ENCODE measurements at regions not wholly inside any gene's neighbourhood (a gene's known extent, or its start where the extent isn't known, plus 50 kb on each side); places are given as distances from the start of the nearest gene placed in this dataset.

GRCh38 chr1:224505454-224506093, 71.0 kb upstream of the WDR26 start:
- no peak for DNase-seq

DNA sequence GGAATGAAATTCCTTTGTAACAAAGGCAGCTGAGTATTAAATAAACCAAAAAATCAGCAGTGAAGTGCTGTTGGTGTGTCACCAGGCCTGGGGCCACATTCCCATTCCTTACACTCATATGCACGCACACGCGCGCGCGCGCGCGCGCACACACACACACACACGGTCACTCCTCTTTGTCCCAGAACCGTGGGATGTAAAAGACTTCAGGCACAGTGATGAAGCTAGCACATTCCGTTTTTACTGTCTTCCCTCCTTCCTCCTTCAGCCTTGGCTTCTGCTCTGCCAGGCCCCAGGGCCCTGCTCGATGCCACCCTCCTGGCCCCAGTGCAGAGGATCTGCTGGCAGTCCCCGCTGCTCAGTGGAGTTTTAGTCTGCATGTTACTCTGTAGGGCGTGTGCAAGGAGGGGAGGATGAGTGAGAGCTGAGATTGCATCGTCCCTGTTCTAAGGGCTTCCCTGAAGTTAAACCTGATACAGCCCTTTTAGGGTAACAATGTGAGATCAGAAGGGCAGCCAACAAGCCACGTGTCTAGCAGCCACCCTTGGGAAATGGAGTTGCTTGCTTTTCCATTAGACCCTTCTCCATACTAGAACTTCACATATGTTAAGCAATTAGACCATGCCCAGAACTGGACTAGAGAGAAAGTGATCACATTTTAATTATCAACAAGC, 71.7 kb upstream of the WDR26 start:
- no peak for DNase-seq

GRCh38 chr1:224507771-224508523, 73.3 kb upstream of the WDR26 start:
- DNase-seq = no peak

- DNase-seq = peak; percentile 15
Observed at GRCh38 chr1:224509907-224510306, 75.3 kb upstream of the WDR26 start.

DNA sequence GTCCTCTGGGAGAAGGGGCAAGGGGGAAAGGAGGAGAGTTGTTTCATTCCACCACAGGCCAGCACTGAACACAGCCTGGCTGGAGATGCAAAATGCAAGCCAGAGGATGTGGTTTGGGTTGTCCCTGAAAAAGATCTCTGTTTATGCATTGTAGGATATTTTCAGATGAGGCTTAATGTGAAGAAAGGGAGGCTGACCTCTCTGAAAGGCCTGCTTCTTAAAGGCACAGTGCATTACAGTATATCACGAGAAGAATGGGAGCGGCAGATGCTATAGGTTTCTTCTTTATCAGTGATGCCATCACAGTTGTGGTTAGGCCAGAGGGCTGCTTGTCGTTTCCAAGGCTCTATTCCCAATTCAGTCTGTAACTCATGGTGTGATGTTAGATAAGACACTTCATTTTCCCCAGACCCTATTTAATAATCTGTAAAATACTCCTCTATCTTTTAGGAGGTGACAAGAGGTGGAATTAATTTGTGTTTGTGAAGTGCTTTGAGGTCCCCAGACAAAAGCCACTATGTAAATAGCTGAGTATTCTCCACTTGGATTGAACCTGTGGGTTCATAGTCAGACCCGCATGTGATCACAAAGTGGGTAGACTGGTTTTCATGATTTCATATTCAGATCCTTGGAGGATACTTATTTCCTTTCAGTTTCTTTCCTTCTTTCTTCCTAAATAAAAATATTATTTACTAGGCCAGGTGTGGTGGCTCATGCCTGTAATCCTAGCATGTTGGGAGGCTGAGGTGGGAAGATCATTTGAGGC, 76.5 kb upstream of the WDR26 start:
- DNase-seq = peak; percentile 15

DNA sequence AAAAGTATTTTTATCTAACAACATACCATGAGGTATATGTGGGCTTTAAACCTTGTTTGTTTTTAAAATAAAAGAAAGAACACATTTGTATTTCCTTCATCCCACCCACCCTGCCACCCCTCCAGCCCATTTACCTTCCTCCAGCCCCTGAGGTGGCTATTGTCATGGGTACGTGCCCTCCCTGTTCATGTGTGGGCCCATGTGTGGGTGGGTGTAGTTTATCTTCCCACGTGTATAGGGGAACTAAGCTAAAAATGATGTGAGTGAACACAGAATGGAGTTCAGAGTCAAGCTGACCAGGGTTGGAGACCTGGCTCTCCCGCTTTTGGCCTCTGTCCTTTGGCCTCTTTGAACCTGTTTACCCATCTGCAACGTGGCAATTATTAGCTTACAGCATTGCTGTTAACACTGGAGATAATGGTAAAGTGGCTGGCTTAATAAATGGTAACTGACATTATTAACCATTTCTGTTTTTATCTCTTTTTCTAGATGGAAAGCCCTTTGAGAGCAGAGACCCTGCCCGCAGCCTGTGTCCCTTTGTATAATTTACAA, 78.1 kb upstream of the WDR26 start:
- no peak for DNase-seq

GRCh38 chr1:224513383-224513782, 78.8 kb upstream of the WDR26 start:
- no peak for DNase-seq

DNA sequence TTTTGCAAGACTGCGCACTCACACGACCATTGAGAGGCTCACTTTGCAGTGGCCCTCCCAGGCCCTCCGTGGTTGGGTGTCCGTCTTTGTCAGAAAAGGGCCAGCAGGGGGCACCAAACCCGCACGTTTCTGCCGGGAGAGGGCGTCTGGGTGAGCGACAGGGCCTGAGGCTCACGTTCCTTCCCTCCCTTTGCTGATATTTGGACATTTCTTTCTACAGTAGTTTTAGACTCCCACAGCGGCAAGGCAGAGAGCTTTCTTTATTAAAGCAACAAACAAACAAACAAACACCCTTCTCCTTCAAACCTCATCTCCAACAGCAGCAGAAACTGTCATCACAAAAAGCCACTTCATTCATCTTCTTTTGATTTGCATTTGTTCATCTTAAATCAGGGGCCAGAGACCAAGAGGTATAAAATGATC, 79.2 kb upstream of the WDR26 start:
- DNase-seq = peak; percentile 57

DNA sequence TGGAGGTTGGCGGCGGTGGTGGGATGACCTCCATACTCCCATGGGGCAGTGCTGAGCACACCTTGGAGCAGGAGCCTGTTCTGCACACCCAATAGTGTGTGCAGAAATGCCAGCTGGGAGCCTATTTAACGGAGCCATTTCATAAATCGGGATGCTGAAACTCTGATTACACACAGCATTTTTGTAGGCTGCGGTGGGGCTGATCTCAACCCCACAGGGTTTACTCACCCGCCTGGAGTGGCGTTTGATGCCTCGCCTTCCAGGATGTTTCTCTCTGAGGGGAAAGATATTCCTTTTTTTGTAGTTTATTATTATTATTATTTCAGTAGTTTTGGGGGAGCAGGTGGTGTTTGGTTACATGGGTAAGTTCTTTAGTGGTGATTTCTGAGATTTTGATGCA, 82.6 kb upstream of the WDR26 start:
- no peak for DNase-seq

DNA sequence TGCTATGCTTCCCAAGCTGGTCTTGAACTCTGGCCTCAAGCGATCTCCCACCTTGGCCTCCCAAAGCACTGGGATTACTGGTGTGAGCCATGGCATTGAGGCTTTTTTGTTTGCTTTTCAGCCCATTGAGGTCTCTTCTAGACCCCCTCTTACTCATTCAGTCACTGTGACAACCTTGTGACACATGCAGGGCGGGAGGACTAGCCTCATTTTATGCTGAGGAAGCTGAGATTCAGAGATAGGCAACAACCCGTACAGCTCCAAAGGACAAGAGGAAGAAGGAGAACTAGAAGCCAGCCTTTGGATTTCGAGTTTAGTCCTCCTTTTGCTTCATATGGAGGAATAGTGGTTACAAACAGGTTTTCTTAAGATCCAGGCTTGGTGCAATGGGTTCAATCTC, 83.9 kb upstream of the WDR26 start:
- DNase-seq = no peak

DNA sequence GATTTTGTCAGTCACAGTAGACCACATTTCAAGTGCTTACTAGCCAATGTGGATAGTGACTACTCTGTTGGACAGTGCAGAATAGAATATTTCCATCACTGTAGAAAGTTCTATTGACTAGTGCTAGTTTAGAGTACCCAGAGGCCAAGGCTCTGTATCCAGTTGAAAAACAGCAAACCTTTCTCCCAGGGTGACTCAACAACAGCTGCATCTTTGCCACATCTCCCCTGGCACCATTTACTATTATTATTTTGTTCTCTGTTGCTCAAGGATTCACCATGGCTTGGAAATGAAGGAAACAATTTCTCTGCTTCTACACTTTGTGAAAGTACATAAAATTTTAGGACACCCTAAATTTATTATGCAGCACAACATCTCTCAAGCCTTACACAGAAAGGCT, 85.3 kb upstream of the WDR26 start:
- DNase-seq = no peak

GRCh38 chr1:224520808-224521207, 86.2 kb upstream of the WDR26 start:
- no peak for DNase-seq

DNA sequence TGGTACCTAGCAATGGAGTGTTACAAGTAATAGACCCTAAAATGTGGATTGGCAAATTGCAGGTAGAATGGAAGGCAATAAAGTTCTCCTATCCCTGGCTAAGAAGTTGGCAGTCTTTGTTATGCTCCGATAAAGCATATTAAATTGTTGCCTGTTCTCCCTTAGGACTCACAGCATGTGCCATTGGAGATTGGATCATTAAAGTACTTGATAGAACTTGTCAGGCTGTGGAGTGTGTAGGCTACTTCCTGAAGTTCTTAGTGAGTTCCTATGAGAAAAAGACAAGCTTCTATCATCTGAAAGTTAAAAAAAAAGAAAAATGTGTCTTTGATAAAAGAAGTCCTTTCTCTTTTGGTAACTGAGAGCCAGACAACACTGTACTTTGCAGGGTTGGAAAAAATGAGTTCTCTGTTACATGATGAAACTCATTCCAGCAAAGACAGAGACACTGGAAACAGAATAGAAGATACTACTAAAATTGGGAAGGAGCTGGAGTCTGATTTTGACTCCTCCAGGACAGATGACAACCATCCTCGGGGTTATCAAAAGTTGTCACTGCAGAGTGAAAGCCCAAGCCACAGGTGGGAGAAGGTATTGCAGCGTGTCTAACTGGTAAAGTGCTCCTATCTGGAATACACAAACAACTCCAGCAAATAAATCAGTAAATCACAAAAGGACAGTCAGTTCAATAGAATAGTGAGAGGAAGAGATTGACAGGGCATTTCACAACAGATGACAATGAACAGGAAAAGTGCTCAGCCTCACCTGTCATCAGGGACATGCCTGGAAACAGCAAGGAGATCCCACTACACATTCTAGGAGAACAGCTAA, 87.5 kb upstream of the WDR26 start:
- DNase-seq = no peak

- DNase-seq = no peak
Observed at GRCh38 chr1:224523676-224524075, 89.1 kb upstream of the WDR26 start.

GRCh38 chr1:224524679-224525078, 90.1 kb upstream of the WDR26 start:
- no peak for DNase-seq

DNA sequence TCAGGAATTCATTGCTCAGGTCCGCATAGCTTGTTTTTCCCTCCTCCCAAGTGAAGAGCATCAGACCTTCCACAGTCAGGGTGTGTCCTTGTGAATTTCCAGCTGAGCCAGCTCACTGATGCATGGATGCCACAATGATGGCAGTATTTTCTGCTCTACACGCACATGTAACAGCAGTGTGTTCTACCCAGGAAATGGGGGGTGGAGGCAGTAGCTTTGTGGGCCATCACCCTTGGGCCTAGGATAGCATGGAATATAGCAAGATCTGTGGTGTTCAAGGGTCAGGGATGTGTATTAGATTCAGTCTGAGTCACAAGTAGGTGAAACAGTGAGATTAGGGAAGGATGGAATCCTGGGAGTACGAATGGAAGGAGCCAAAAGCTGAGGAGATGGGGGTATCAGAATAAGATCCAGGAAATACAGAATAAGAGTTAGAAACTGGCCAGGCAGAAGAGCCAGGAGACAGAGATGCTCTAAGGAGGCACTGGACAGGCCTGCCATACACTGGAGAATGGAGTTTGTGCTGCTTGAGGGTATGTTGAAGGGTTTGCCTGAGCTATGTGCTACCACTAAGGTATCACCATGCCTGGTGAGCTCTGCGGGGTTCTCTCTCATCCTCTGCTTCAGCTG, 90.6 kb upstream of the CNIH3 start:
- DNase-seq = no peak

- no peak for DNase-seq
Observed at GRCh38 chr1:224526771-224527170, 89.3 kb upstream of the CNIH3 start.

DNA sequence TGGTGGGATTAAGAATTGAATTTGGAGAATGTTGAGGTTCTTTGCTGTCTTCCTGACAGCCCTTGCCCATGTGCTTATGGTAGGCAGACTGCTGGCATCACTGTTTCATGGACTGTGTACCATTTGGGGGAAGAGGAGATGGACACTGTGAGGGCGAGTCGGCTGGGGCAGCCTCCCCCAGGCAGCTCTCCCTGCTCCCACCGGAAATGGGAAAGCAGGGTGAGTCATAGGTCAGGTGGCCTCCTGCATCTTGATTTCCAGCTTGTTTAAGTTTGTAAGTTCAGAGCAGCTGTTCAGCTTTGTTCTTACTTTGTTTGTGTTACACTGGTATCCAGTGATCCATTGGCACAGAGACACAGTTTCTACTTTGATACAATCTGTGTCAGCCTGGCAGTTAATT, 87.2 kb upstream of the CNIH3 start:
- no peak for DNase-seq

DNA sequence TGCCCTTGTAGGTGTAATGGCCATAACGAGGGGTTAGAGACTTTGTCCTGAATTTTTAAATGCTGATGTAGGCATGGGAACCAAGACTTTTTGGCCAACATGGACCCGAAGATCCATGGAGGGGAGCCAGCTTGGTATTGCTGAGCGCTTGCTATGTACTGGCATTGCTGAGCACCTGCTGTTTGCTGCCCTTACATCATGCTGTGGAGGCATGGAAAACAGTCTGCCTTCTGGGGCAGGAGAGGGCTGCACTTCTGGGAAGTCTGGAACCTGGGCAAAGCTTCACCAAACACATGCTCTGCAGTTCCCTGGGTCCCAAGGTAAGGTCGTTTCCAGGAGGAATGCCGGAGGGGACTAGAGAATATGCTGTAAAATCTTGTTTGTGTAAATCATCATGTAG, 86.3 kb upstream of the CNIH3 start:
- no peak for DNase-seq

GRCh38 chr1:224533517-224533916, 82.6 kb upstream of the CNIH3 start:
- no peak for DNase-seq

- no peak for DNase-seq
Observed at GRCh38 chr1:224534731-224535130, 81.4 kb upstream of the CNIH3 start.

DNA sequence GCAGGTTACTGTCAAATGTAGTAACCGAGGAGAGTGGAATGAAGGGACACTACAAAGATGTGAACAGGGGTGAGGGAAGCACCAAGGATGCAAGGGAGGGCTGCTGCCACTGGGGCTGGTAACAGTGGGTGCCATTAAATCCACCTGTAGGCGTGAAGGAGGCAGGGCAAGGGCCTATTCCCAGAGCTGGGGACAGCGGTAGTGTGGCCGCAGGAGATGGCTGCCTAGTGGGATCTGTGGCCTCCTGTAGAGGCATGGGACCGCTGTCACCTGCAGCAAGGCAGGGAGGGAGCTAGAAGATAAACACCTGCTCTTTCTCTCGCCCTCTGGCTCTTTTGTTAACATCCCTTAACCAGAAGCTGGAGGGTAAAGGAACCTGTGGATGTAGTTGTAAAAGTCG, 80.5 kb upstream of the CNIH3 start:
- DNase-seq = no peak

Measured in GDM1 (cell line).